GM18909 (cell line): ENCODE measurements at regions not wholly inside any gene's neighbourhood (a gene's known extent, or its start where the extent isn't known, plus 50 kb on each side); places are given as distances from the start of the nearest gene placed in this dataset.

Experiments
- ATAC-seq: cut with Tn5 transposase; IDR thresholded peaks from one replicate; pipeline ENCODE4 v1.9.1; 2021; ENCODE audit warnings: mild to moderate bottlenecking; ENCODE audit not compliant: unreplicated experiment, poor library complexity

- ATAC-seq = no peak
Measured at GRCh38 chr5:7324919-7325318, 71.0 kb upstream of the ADCY2 start.

GRCh38 chr5:7325975-7326913 is 69.7 kb upstream of the ADCY2 start:
- ATAC-seq = no peak

DNA sequence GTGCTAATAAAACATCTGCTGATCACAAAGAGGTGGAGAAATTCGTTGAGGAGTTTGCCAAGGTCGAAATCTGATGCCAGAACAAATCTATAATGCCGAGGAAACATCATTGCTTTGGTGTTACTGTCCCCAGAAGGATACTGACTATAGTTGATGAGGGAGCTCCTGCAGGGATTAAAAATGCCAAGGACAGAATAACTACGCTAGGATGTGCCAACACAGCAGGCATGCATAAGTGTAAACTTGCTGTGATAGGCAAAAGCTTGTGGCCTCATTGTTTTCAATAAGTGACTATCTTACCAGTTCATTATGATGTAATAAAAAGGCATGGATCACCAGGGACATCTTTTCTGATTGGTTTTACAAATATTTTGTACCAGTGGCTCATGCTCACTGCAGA is 66.8 kb upstream of the ADCY2 start:
- no peak for ATAC-seq

DNA sequence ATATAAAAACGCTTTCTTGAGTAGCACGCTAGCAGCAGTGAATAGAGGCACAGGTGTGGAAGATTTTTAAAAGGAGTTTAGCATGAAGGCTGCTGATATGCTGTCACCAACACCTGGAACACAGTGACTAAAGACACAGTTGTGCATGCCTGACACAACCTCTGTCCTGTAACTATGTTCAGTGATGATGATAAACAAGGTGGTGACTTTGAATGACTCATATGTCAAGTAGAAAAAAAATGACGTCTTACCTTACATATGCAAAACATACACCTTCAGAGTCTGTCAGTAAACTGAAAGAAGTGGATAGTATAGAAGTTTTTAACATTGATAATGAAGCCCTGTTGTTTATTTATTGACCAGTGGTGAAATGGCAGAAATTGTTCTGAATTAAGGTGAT is 66.2 kb upstream of the ADCY2 start:
- no peak for ATAC-seq

- ATAC-seq = no peak
Measured at GRCh38 chr5:7330256-7330655, 65.7 kb upstream of the ADCY2 start.

GRCh38 chr5:7331131-7331530 is 64.8 kb upstream of the ADCY2 start:
- no peak for ATAC-seq
